H1 (cell line): ENCODE measurements at regions not wholly inside any gene's neighbourhood (a gene's known extent, or its start where the extent isn't known, plus 50 kb on each side); places are given as distances from the start of the nearest gene placed in this dataset.

Experiments used
- CTCF ChIA-PET: fragments of 300-600 bp; sonication (Branson Sonifier 250); formaldehyde crosslinking; loops from one replicate; lab custom pipeline; 2021; ENCODE audit not compliant: partially characterized antibody; lab: Charles Lee
- POLR2A ChIA-PET: fragments of 300-600 bp; sonication (Branson Sonifier 250); formaldehyde crosslinking; loops from one replicate; lab custom pipeline; 2021; ENCODE audit warnings: inconsistent platforms; ENCODE audit not compliant: partially characterized antibody; lab: Charles Lee
- DNase-seq, 2 experiments: peaks; one replicate each; pipeline versions ENCODE4 v3.0.0 to v3.0.0-alpha.2; 2010 to 2022; ENCODE audit warnings: low spot score in 2 of 2, low read depth in 1 of 2, mixed read lengths in 1 of 2
- FAIRE-seq: peaks from 2 replicates; lab custom pipeline; 2011; peaks lifted over from hg19 to GRCh38; lab: Jason Lieb, UNC
- H2AFZ ChIP-seq: 2 replicates; pipeline ENCODE4 v1.8.1; 2012; ENCODE audit warnings: low read length, inconsistent platforms
- H2AK5ac ChIP-seq: 2 replicates; pipeline ENCODE4 v1.6.1; 2013; ENCODE audit warnings: low read depth, low read length
- H2BK120ac ChIP-seq: replicated peaks from 2 replicates; pipeline ENCODE3; 2013; ENCODE audit warnings: low read depth, low read length, inconsistent platforms
- H2BK12ac ChIP-seq: 2 replicates; pipeline ENCODE4 v1.6.1; 2013; ENCODE audit warnings: low read depth, low read length
- H2BK15ac ChIP-seq: 2 replicates; pipeline ENCODE4 v1.6.1; 2013; ENCODE audit warnings: low read length
- H2BK20ac ChIP-seq: 2 replicates; pipeline ENCODE4 v1.6.1; 2013; ENCODE audit warnings: low read length
- H2BK5ac ChIP-seq: 2 replicates; pipeline ENCODE4 v1.6.1; 2013; ENCODE audit warnings: low read depth, low read length
- H3K14ac ChIP-seq: 2 replicates; pipeline ENCODE4 v1.6.1; 2013; ENCODE audit warnings: inconsistent platforms; ENCODE audit not compliant: insufficient read length
- H3K18ac ChIP-seq: 2 replicates; pipeline ENCODE4 v1.6.1; 2013; ENCODE audit warnings: low read length; ENCODE audit errors: extremely low read depth
- H3K23ac ChIP-seq: 2 replicates; pipeline ENCODE4 v1.6.1; 2013; ENCODE audit warnings: inconsistent platforms; ENCODE audit not compliant: insufficient read length
- H3K23me2 ChIP-seq: 2 replicates; pipeline ENCODE4 v1.6.1; 2013; ENCODE audit warnings: low read depth, low read length
- H3K27ac ChIP-seq: 2 replicates; pipeline ENCODE4 v1.6.1; 2011; ENCODE audit warnings: low read depth, low read length, inconsistent platforms
- H3K27me3 ChIP-seq, 4 experiments: replicated peaks in 1 of 4; 1 replicate in 1 of 4; 2 replicates in 3 of 4; pipeline versions ENCODE4 v1.6.1 to v1.8.1; 2011 to 2013; ENCODE audit warnings: low read length in 3 of 4, mild to moderate bottlenecking in 3 of 4, inconsistent platforms in 2 of 4, mixed read lengths in 2 of 4, moderate library complexity in 1 of 4; ENCODE audit not compliant: control insufficient read depth in 3 of 4, insufficient read depth in 3 of 4; ENCODE audit errors: extremely low read depth in 1 of 4
- H3K36me3 ChIP-seq, 4 experiments: 2 replicates each; pipeline versions ENCODE4 v1.6.1 to v1.8.1; 2011 to 2013; ENCODE audit warnings: mild to moderate bottlenecking in 4 of 4, low read length in 3 of 4, moderate library complexity in 2 of 4, control low read depth in 1 of 4, inconsistent platforms in 1 of 4; ENCODE audit not compliant: insufficient read depth in 4 of 4, control insufficient read depth in 2 of 4
- H3K4ac ChIP-seq: replicated peaks from 2 replicates; pipeline ENCODE3; 2013; ENCODE audit warnings: low read length, low read depth, mixed read lengths, inconsistent platforms; ENCODE audit not compliant: insufficient read length
- H3K4me1 ChIP-seq, 4 experiments: replicated peaks in 1 of 4; 1 replicate in 1 of 4; 2 replicates in 3 of 4; pipeline versions ENCODE4 v1.6.1 to v1.8.1; 2011 to 2013; ENCODE audit warnings: low read length in 3 of 4, inconsistent platforms in 2 of 4, mixed read lengths in 1 of 4; ENCODE audit not compliant: insufficient read depth in 4 of 4, control insufficient read depth in 3 of 4
- H3K4me2 ChIP-seq, 2 experiments: 2 replicates each; pipeline versions ENCODE4 v1.6.1 to v1.8.1; 2011 to 2013; ENCODE audit warnings: low read depth in 2 of 2, low read length in 2 of 2, control low read depth in 1 of 2, inconsistent platforms in 1 of 2, mild to moderate bottlenecking in 1 of 2; ENCODE audit not compliant: insufficient read depth in 1 of 2
- H3K4me3 ChIP-seq, 4 experiments: fragments of 200-600, 300-600 bp in 1 of 4; sonication (generic), shearing (Covaris generic), sonication (Bioruptor Twin) in 1 of 4; 2 replicates each; pipeline versions ENCODE4 v1.5.1 to v1.8.1; 2011 to 2016; ENCODE audit warnings: low read length in 4 of 4, low read depth in 3 of 4, control low read depth in 2 of 4, inconsistent platforms in 2 of 4, mild to moderate bottlenecking in 2 of 4, mixed read lengths in 1 of 4, moderate library complexity in 1 of 4; ENCODE audit not compliant: insufficient read depth in 2 of 4; ENCODE audit errors: extremely low read depth in 1 of 4
- H3K56ac ChIP-seq: replicated peaks from 2 replicates; pipeline ENCODE3; 2013; ENCODE audit warnings: low read depth, mild to moderate bottlenecking, mixed read lengths, low read length, inconsistent platforms; ENCODE audit not compliant: insufficient read length
- H3K79me1 ChIP-seq: 2 replicates; pipeline ENCODE4 v1.6.1; 2013; ENCODE audit warnings: low read depth, low read length, control low read depth
- H3K79me2 ChIP-seq, 2 experiments: 2 replicates each; pipeline versions ENCODE4 v1.6.1 to v1.8.1; 2012 to 2013; ENCODE audit warnings: low read length in 2 of 2, mild to moderate bottlenecking in 2 of 2, inconsistent platforms in 1 of 2; ENCODE audit not compliant: insufficient read depth in 2 of 2, control insufficient read depth in 1 of 2
- H3K9ac ChIP-seq, 4 experiments: replicated peaks in 1 of 4; 1 replicate in 1 of 4; 2 replicates in 3 of 4; pipeline versions ENCODE4 v1.6.1 to v1.8.1; 2011 to 2013; ENCODE audit warnings: low read depth in 3 of 4, low read length in 3 of 4, control low read depth in 2 of 4, mild to moderate bottlenecking in 2 of 4, moderate library complexity in 2 of 4, inconsistent platforms in 1 of 4; ENCODE audit errors: extremely low read depth in 1 of 4
- H3K9me3 ChIP-seq, 2 experiments: 2 replicates each; pipeline versions ENCODE4 v1.6.1 to v1.8.1; 2012 to 2013; ENCODE audit warnings: mild to moderate bottlenecking in 2 of 2, moderate library complexity in 2 of 2, control low read depth in 1 of 2, inconsistent platforms in 1 of 2, low read depth in 1 of 2, low read length in 1 of 2, mixed read lengths in 1 of 2; ENCODE audit not compliant: insufficient read depth in 2 of 2
- H4K20me1 ChIP-seq, 2 experiments: replicated peaks in 1 of 2; 2 replicates each; pipeline versions ENCODE3 to v1.8.1; 2011 to 2013; ENCODE audit warnings: inconsistent platforms in 2 of 2, low read length in 2 of 2, mild to moderate bottlenecking in 1 of 2; ENCODE audit not compliant: insufficient read depth in 2 of 2, control insufficient read depth in 1 of 2
- H4K5ac ChIP-seq: 2 replicates; pipeline ENCODE4 v1.6.1; 2013; ENCODE audit warnings: low read length, low read depth, mixed read lengths, inconsistent platforms; ENCODE audit not compliant: insufficient read length
- H4K8ac ChIP-seq: 2 replicates; pipeline ENCODE4 v1.8.0; 2013; ENCODE audit warnings: mild to moderate bottlenecking, moderate library complexity, low read length, inconsistent platforms; ENCODE audit not compliant: insufficient read depth; ENCODE audit errors: extremely low read depth
- H4K91ac ChIP-seq: replicated peaks from 2 replicates; pipeline ENCODE3; 2013; ENCODE audit warnings: low read length, mixed read lengths, inconsistent platforms; ENCODE audit not compliant: insufficient read length
- GABPA ChIP-seq: IDR thresholded peaks from 2 replicates; pipeline ENCODE4 v1.6.1; 2011; ENCODE audit warnings: mild to moderate bottlenecking, low read length, moderate library complexity, borderline replicate concordance; ENCODE audit not compliant: insufficient read depth
- JUN ChIP-seq: IDR thresholded peaks from 2 replicates; pipeline ENCODE4 v1.6.1; 2011; ENCODE audit warnings: low read depth, mild to moderate bottlenecking, improper control_type of control experiment, low read length
- SP4 ChIP-seq: IDR thresholded peaks from 2 replicates; pipeline ENCODE4 v1.6.1; 2012; ENCODE audit warnings: low read length, inconsistent platforms
- WGBS, 2 experiments: shearing (Covaris generic) in 1 of 2; methylation state at CpG; one replicate each; pipeline versions ENCODE4 v1.1.6 to v1.1.7; 2013 to 2015; ENCODE audit warnings: low lambda C conversion rate in 2 of 2, mixed read lengths in 2 of 2, inconsistent platforms in 1 of 2, low coverage in 1 of 2, missing lambda C conversion rate in 1 of 2; ENCODE audit not compliant: insufficient replicate concordance in 2 of 2, insufficient coverage in 1 of 2, insufficient read length in 1 of 2; ENCODE audit errors: extremely low coverage in 1 of 2, missing lambda C conversion rate in 1 of 2; 5-methylcytosine and 5-hydroxymethylcytosine counted together

GRCh38 chr1:29711582-29712283, 475.4 kb downstream of the PTPRU start:
- CTCF ChIA-PET, result interaction anchor here (0.7 to 3.9 kb wide), 3 partner anchors 8 to 421 kb away, joined by 3 to 17 read pairs (median 5); no protein-coding TSS in a partner anchor
- no peak for TF ChIP-seq JUN
- no peak for TF ChIP-seq SP4
- TF ChIP-seq GABPA, result no peak
- Histone ChIP-seq H3K18ac (no peak overlapping the region), H2BK12ac (no peak overlapping the region), H3K4me1 (peaks cover 0 to 5% (median 3%) of the 10 kb centered on the region in 4 experiments; a peak in 4 of 7 replicates), H4K91ac (no peak overlapping the region), H3K4me2 (no peak overlapping the region), H3K23ac (no peak overlapping the region), H3K79me2 (no peaks in the 10 kb centered on the region), H3K9ac (no peak overlapping the region), H3K36me3 (no peaks in the 10 kb centered on the region), H4K8ac (no peak overlapping the region), H2BK20ac (no peak overlapping the region), H3K14ac (no peak overlapping the region), H3K56ac (no peak overlapping the region), H4K20me1 (no peaks in the 10 kb centered on the region), H2BK120ac (no peak overlapping the region), H2BK15ac (no peak overlapping the region), H2AFZ (no peak overlapping the region), H3K79me1 (no peaks in the 10 kb centered on the region), H2BK5ac (no peak overlapping the region), H3K27ac (no peak overlapping the region), H3K23me2 (0 out of 2 replicates have a peak, but pooled peaks cover 1% of the 10 kb centered on the region), H3K27me3 (no peaks in the 10 kb centered on the region), H3K9me3 (peaks cover 4 to 5% of the 10 kb centered on the region in 2 experiments; a peak in 1 of 4 replicates), H2AK5ac (no peak overlapping the region), H3K4ac (no peak overlapping the region), H4K5ac (no peak overlapping the region), H3K4me3 (no peak overlapping the region)
- 84% methylated on average over 7 of the region's 7 CpGs; no CpG with 5 or more reads in 1 of the 2 experiments for WGBS, 2 experiments
- POLR2A ChIA-PET, result no interaction called here
- DNase-seq, result no peak
- no peak for FAIRE-seq
